Activated CD8-positive, alpha-beta T cell treated with anti-CD3 and anti-CD28 coated beads, Interleukin-2, amount 10 ng/mL, durations not matched to agents 7 days and 5 days (primary cell): ENCODE measurements at regions not wholly inside any gene's neighbourhood (a gene's known extent, or its start where the extent isn't known, plus 50 kb on each side); places are given as distances from the start of the nearest gene placed in this dataset. TPM values are rescaled to one million over a fixed set of nuclear protein-coding genes. Genes with fewer than 3 reads are reported as not detected.
"Not testable (repeated sequence)": the region's sequence is repeated elsewhere in the genome, so short reads cannot be mapped to it uniquely, and the experiment has no call there.

Experiments
- ATAC-seq: fragments of 150-1000 bp; cut with Tn5 transposase; one replicate; pipeline ENCODE4 v1.10.0; 2021; ENCODE audit warnings: moderate library complexity
- CTCF ChIA-PET: fragments of 350-600 bp; sonication (Branson Sonifier 250); formaldehyde crosslinking; loops from one replicate; lab custom pipeline; 2021; ENCODE audit warnings: antibody characterized with exemption; lab: Charles Lee
- POLR2A ChIA-PET: fragments of 350-600 bp; sonication (Branson Sonifier 250); formaldehyde crosslinking; loops from one replicate; lab custom pipeline; 2021; ENCODE audit warnings: antibody characterized with exemption; lab: Charles Lee
- DNase-seq: peaks from one replicate; pipeline ENCODE4 v3.0.0-alpha.2; 2020
- H3K27ac Mint-ChIP-seq: one replicate; pipeline ENCODE4 v1.8.0; 2021; ENCODE audit warnings: mild to moderate bottlenecking, mixed read lengths
- H3K27me3 Mint-ChIP-seq: one replicate; pipeline ENCODE4 v1.8.0; 2021; ENCODE audit warnings: low read depth, mixed read lengths
- H3K36me3 Mint-ChIP-seq: one replicate; pipeline ENCODE4 v1.8.0; 2021; ENCODE audit warnings: low read depth, mixed read lengths
- H3K4me1 Mint-ChIP-seq: one replicate; pipeline ENCODE4 v1.8.0; 2021; ENCODE audit warnings: low read depth, mixed read lengths
- H3K4me3 Mint-ChIP-seq: one replicate; pipeline ENCODE4 v1.8.0; 2021; ENCODE audit warnings: mild to moderate bottlenecking, mixed read lengths
- H3K9me3 Mint-ChIP-seq: one replicate; pipeline ENCODE4 v1.8.0; 2022; ENCODE audit warnings: mixed read lengths; ENCODE audit not compliant: insufficient read depth
- microRNA-seq: library from miRNA; unstranded; fragments of <30 nt; microRNA quantifications from one replicate; pipeline ENCODE4 v1.2.0, GENCODE V29; 2022

DNA sequence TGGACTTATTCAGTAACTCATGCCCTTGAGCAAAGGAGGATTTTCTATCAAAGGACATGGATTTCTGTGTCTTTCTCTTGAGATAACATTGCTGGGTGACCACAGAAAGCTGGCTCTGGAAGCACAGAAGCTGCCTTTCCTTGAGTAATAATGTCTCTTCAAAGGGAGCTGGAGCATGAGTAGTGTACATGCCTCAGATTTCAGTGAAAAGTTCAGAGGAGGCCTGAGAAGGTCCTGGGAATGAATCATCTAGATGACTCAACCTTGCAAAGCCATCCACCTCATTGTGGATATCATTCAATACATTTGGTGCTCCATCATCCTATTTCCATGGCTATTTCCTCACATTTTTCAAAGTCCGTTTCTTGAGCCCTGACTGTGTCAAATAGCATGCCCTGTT is 77.6 kb upstream of the OR4M2 start:
- POLR2A ChIA-PET, DNase-seq, H3K36me3 Mint-ChIP-seq, H3K27me3 Mint-ChIP-seq, H3K4me1 Mint-ChIP-seq, CTCF ChIA-PET, H3K27ac Mint-ChIP-seq, H3K9me3 Mint-ChIP-seq, ATAC-seq, H3K4me3 Mint-ChIP-seq: not testable (repeated sequence)

DNA sequence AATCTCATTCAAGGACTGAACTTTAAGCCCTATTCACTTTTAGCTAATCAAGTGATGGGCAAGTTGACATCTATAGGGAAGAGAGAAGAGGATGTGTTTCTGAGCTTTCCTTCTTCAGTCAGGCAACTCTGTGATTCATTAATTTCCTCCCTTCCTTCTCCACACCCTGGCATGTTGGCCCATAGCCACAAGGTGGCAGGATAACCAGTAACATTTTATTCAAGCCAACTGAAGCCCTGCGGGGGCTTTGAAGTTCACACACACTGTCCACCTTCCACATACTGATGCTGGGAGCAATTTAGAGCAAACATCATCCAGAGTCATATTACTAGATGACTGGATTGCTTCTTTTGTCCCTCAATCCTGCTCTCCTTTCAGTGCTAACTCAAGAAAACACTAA is 91.2 kb upstream of the OR4M2 start:
- ATAC-seq: peak; percentile 44
- CTCF ChIA-PET, H3K36me3 Mint-ChIP-seq, DNase-seq, H3K27ac Mint-ChIP-seq, H3K9me3 Mint-ChIP-seq, POLR2A ChIA-PET, H3K4me1 Mint-ChIP-seq, H3K27me3 Mint-ChIP-seq, H3K4me3 Mint-ChIP-seq: not testable (repeated sequence)

- H3K36me3 Mint-ChIP-seq, POLR2A ChIA-PET, H3K4me3 Mint-ChIP-seq, H3K27me3 Mint-ChIP-seq, ATAC-seq, H3K27ac Mint-ChIP-seq, CTCF ChIA-PET, DNase-seq, H3K4me1 Mint-ChIP-seq, H3K9me3 Mint-ChIP-seq: not testable (repeated sequence)
Measured at GRCh38 chr15:21983820-21984219, 96.5 kb upstream of the OR4M2 start.

DNA sequence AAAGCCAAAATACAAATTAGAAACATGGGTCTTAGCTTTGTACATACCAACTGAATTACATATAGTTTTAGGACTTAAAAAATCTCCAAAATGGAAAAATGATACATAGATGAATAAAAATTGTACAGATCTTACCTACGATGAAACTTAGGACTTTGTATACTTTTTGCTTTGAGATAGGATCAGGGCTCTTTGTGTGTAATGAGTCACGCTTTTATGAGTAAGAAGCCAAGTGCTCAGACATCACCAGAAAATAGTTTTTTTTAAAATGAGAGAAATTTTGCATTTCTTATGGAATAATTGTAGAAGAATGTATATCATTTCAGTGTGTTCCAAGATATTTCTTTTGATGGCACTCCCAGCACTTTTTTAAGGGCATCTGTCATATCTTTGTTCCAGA is 100.4 kb upstream of the OR4M2 start:
- H3K4me3 Mint-ChIP-seq, CTCF ChIA-PET, H3K27me3 Mint-ChIP-seq, H3K27ac Mint-ChIP-seq, H3K9me3 Mint-ChIP-seq, DNase-seq, H3K4me1 Mint-ChIP-seq, POLR2A ChIA-PET, ATAC-seq, H3K36me3 Mint-ChIP-seq: not testable (repeated sequence)

DNA sequence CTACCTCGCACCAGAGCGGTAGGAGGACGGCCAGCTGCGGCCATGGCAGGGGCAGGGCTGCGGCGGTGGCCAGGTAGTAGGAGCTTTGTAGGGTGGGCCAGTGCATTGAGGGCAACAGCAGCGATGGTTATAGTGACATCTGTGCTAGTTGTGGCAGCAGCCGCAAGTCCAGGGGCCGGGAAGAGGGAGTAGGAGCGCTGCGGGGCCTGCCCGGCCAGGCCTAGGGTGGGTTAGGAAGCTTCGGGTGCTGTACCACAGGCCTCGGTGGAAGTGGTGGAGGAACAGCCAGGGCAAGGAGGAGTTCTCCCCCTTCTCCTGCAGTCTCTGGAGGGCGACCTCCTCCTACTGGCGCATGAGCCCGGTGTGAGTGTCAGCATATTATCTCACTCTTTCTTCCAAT is 76.2 kb upstream of the POTEB start:
- H3K27me3 Mint-ChIP-seq, ATAC-seq, H3K4me1 Mint-ChIP-seq, H3K36me3 Mint-ChIP-seq, POLR2A ChIA-PET, H3K9me3 Mint-ChIP-seq, CTCF ChIA-PET, DNase-seq, H3K4me3 Mint-ChIP-seq, H3K27ac Mint-ChIP-seq: not testable (repeated sequence)

GRCh38 chr15:21940302-21940701 is 62.8 kb upstream of the POTEB start:
- POLR2A ChIA-PET, H3K36me3 Mint-ChIP-seq, H3K4me3 Mint-ChIP-seq, H3K4me1 Mint-ChIP-seq, CTCF ChIA-PET, H3K27ac Mint-ChIP-seq, H3K9me3 Mint-ChIP-seq, DNase-seq, H3K27me3 Mint-ChIP-seq, ATAC-seq: not testable (repeated sequence)

Small RNA genes lying in the stretch of these regions (microRNA-seq; reads per million reads assigned to microRNA genes)
- gene MIR5701-3: not detected
